HG02973 (cell line): ENCODE measurements at regions not wholly inside any gene's neighbourhood (a gene's known extent, or its start where the extent isn't known, plus 50 kb on each side); places are given as distances from the start of the nearest gene placed in this dataset.
"Not testable (repeated sequence)": the region's sequence is repeated elsewhere in the genome, so short reads cannot be mapped to it uniquely, and the experiment has no call there.

Experiments
- ATAC-seq: cut with Tn5 transposase; IDR thresholded peaks from one replicate; pipeline ENCODE4 v1.9.1; 2021; ENCODE audit warnings: moderate library complexity; ENCODE audit not compliant: unreplicated experiment

DNA sequence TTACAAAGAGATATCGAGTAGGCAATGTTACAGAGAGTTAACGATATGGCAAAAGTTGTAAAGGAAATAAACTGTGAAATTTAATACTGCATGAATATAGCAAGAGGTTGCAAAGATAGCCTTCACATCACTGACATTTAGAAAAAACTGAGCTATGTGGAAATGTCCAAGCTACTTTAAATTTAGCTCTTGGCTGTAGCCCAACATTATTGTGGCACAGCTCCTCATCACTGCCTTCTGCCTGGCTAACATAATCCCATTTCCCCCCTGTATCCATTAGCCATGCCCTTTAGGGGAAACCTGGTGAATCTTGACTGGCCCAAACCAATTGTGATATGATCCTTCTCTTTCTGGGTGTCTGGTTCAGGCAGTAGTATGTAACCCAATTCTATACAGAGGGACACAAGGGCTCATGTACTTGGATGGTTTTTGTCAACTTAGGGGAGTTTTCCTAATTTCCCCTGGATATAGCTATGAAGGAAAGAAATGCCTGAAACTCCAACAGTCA, 115.4 kb downstream of the PFDN4 start:
- ATAC-seq = no peak

- no peak for ATAC-seq
These were observed 116.2 kb downstream of the PFDN4 start for GRCh38 chr20:54324041-54324440.

GRCh38 chr20:54324652-54325285, 116.9 kb downstream of the PFDN4 start:
- no peak for ATAC-seq

DNA sequence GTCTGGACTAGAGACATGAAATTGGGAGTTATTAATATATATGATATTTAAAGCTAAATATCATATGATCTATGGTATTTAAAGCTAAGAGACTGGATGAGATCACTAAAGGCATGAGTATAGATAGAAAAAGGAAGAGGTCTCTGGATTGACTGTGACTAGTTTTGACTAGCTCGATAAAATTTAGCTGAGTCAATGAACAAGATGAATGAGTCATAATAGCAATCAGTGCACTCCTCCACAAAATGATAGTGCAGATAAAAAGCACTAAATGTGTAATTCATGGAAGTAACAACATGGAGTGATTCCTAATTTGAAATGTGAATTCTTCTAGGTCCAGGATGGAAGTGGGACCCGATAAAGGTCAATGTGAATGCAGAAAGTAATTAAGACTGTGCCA, 127.4 kb downstream of the PFDN4 start:
- ATAC-seq = no peak

DNA sequence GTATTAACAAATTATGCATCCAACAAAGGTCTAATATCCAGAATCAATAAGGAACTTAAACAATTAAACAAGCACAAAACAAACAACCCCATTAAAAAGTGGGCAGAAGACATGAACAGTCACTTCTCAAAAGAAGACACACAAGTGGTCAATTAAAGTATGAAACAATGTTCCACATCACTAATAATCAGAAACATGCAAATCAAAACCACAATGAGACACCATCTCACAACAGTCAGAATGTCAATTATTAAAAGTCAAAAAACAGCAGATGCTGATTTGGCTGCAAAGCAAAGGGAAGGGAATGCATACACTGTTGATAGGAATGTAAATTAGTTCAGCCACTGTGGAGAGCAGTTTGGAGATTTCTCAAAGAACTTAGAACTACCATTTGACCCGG, 129.3 kb downstream of the PFDN4 start:
- no peak for ATAC-seq

GRCh38 chr20:54339093-54339492, 131.2 kb downstream of the PFDN4 start:
- no peak for ATAC-seq

DNA sequence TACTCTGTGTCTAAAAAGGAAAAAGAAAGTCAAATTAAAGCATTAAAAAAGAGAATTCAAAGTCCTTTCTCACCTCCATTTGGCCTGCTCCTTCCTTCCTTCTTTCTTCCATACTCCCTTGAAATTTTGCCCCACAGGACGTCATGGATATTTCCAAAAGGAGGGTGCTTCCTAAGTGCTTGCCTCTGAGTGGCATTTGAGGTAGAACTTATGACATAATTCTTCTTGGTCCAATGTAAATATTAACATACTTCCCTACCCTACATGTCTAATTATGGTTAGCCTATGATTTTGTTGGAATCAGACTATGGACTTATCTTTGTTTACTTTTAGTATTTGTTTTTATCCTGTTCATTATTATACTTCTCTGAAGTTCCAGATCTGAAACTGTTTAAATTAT, 132.3 kb downstream of the PFDN4 start:
- no peak for ATAC-seq

GRCh38 chr20:54340667-54341081, 132.8 kb downstream of the PFDN4 start:
- no peak for ATAC-seq

DNA sequence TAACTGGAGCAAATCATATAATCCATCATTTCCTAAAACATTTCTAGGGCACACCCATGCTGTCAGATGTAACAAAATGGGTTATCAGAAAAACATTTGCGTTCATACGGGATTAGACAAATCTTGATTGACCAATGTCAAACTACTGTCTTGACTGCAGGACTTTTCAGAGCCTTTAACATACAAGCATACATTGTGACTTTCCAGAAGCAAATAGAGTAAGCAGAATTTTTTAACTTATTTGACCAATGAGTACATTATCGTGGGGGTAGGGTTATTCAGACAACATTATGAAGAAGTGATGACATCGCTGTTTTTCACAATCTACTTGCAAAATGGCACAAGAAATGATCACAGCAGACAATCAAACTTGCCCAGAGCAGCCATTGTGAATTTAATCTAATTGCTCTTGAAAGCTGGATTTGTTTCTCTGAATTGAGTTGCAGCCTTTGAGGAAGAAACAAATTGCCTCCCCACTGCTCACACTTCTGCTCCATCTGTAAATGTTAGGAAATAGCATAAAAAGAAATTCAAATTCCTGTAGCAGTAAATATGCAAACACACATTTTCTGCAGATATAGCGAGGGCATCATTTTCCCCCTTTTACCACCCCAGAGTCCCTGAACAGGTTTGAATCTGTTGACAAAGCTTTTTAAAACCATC, 133.0 kb upstream of the DOK5 start:
- no peak for ATAC-seq

- no peak for ATAC-seq
These were observed 132.3 kb upstream of the DOK5 start for GRCh38 chr20:54343099-54343498.

GRCh38 chr20:54343634-54344033, 131.8 kb upstream of the DOK5 start:
- no peak for ATAC-seq

- no peak for ATAC-seq
These were observed 130.6 kb upstream of the DOK5 start for GRCh38 chr20:54344832-54345231.

GRCh38 chr20:54345301-54345724, 130.1 kb upstream of the DOK5 start:
- ATAC-seq = peak; percentile 66

GRCh38 chr20:54345821-54346220, 129.6 kb upstream of the DOK5 start:
- no peak for ATAC-seq

DNA sequence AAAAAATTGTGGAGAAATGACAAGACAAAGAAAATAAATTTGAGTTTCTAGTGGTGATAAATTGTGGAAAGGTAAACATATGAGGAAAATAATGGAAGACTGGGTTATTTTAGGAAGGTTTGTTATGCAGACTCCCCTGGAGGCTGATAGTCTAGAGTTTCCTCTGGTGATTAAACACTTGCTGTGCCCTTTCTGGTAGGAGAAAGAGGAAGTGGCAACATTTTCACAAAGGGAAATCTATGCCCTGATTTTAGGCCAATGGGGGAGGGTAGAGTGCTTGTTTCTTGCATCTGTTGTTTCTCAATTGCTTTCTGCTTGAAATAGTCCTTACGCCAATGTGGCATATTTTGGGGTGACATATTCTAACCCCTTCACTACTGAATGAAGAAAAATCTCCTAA, 129.1 kb upstream of the DOK5 start:
- no peak for ATAC-seq

DNA sequence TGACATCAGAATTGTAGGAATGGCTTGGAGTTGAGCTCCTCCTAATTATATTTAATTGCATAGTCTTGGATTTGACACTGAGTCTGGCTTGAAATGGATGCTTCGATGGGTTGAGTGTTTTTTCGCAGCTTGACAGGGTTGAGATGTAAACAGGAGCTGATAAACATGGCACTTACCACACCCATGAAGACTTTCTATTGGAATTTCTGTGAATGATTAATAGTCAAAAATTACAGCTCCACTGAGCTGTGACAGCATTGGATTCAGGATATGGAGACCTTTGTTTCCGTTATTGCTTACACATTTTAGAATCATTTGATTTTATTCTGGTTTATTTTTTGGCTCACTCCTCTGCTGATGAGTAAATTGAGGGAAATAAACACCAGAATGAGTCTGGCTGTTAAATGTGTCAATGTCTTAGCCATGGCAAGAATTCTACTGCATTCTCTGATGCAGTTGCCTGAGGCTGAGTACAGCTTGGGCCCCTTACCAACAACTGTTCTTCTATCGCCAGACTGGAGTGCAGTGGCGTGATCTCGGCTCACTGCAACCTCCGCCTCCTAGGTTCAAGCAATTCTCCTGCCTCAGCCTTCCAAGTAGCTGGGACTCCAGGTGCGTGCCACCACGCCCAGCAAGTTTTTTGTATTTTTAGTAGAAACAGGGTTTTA, 128.1 kb upstream of the DOK5 start:
- ATAC-seq = no peak

- no peak for ATAC-seq
These were observed 125.0 kb upstream of the DOK5 start for GRCh38 chr20:54350415-54350814.

DNA sequence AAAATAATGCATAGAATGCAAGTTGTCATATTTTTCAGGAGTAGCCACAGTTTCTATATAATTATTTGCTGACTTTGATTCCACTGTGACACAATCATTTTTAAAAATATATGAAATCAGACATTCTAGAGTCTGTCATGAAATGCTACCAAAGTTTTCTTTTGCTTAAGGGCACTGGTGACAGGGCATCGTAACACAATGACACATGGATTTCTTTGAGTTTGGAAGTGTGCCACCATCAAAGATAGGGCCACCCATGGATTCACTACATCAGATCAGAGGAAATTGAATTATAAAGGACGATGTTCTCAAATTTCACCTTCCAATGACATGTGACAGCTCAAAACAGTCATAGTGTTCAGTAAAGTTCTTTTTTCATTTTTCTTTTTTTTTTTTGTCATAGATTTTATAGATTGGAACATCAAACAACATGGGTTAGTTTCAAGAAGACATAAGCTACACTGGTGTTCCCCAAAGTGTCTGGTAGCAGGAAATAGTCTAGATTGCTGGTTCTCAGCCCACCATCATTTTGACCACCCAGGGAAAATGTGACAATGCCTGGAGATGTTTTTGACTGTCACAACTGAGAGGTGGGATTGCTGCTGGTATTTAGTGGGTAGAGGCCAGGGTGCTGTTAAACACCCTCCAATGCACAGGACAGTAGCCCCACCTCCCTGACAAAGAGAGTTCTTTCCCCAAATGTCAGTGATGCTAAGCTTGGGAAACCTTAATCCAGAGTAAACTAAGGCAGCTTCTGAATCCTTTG, 123.8 kb upstream of the DOK5 start:
- no peak for ATAC-seq

GRCh38 chr20:54352541-54352940, 122.9 kb upstream of the DOK5 start:
- ATAC-seq = not testable (repeated sequence)

DNA sequence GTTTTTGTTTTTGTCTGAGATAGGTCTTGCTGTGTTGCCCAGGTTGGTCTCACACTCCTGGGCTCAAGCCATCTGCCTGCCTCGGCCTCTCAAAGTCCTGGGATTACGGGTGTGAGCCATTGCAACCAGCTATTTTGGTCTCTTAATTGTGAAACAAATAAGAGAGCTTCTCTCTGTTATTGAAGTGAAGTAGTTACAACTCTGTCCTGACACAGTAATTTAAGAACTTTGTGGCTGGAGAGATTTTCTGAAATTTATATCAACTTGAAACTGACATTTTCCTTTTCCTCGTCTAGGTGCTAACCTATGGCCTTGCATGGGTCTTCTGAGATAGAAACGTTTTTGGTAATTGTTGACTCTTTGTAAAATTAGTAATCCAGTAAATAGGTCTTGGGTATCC, 122.1 kb upstream of the DOK5 start:
- ATAC-seq = no peak

- ATAC-seq = no peak
These were observed 119.6 kb upstream of the DOK5 start for GRCh38 chr20:54355631-54356280.
